GM19328 (cell line): ENCODE measurements at regions not wholly inside any gene's neighbourhood (a gene's known extent, or its start where the extent isn't known, plus 50 kb on each side); places are given as distances from the start of the nearest gene placed in this dataset.

Experiments used
- ATAC-seq: cut with Tn5 transposase; IDR thresholded peaks from one replicate; pipeline ENCODE4 v1.9.1; 2021; ENCODE audit warnings: mild to moderate bottlenecking, moderate library complexity; ENCODE audit not compliant: unreplicated experiment

DNA sequence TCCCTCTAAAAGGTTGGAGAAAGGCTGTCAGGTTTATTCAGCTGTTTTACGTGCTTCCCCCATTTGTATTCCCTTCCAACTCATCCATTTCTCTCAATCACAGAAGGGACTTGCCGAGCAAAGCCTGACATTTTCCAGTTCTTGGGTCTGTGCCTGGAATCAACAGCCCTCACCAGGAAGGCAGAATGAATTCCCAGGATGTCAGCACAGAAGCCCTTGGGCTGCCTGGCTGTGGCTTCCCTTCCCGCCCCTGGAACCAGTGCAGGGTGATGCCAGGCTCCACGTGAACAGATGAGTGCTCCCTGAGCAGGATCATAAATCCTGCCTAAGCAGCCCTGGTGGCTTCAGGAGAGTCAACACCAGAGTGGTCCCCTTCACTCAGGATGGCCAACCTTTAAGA is 86.1 kb upstream of the CD83 start:
- no peak for ATAC-seq

DNA sequence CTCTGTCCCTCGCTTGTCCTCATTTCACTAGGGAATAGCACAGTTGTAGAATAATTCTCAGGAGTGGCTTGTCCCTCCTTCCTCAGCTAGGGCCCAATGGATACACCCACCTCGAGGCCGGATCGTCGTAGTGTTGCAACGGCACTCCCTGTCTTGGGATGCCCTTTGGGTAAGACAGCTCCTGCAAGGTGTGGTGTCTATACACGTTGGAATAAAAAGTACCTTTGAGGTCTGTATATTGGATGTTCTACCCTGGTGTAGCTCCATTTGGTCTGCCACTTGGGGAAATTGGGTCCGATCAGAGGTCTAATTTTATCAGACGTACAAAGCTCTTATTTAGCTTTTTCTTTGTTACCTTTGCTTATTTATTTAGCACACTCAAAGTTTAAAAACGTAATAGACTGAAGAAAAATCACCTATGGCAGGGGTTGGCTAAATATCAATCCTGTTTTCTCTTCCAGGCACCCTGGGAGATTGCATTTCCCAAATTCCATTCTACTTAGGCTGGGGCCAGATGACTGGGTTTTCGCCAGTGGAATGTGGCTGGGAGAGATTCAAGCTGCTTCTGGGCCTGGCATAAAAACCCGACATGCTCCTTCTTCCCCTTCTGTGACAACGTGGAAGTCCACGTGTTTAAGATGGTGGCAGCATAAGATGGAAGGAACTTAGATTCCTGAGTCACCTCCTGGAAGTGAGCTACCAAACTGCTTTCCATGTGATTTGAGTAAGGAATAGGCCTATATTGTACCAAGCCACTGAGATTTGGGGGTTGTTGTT is 82.3 kb upstream of the CD83 start:
- ATAC-seq, result no peak

GRCh38 chr6:14035874-14036273 is 81.7 kb upstream of the CD83 start:
- no peak for ATAC-seq

DNA sequence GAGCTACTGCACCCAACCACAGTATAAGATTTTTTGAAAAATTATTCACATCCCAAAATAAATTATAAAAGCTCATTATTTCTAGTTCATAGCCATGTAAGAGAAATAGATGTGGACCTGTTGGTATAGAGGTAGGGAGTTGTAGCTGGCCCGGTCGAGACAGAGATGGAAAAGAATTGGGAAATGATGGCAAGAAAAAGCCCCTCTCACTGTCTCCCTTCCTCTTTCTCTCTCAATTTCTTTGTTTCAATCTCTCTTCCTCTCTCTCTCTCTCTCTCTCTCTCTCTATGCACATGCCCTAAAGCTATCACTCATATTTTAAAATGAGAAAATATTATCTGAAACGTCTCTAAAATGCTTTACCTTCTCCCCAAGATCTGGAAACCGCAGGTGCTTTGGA is 80.7 kb upstream of the CD83 start:
- no peak for ATAC-seq

- no peak for ATAC-seq
Observed at GRCh38 chr6:14037402-14038277, 79.9 kb upstream of the CD83 start.

DNA sequence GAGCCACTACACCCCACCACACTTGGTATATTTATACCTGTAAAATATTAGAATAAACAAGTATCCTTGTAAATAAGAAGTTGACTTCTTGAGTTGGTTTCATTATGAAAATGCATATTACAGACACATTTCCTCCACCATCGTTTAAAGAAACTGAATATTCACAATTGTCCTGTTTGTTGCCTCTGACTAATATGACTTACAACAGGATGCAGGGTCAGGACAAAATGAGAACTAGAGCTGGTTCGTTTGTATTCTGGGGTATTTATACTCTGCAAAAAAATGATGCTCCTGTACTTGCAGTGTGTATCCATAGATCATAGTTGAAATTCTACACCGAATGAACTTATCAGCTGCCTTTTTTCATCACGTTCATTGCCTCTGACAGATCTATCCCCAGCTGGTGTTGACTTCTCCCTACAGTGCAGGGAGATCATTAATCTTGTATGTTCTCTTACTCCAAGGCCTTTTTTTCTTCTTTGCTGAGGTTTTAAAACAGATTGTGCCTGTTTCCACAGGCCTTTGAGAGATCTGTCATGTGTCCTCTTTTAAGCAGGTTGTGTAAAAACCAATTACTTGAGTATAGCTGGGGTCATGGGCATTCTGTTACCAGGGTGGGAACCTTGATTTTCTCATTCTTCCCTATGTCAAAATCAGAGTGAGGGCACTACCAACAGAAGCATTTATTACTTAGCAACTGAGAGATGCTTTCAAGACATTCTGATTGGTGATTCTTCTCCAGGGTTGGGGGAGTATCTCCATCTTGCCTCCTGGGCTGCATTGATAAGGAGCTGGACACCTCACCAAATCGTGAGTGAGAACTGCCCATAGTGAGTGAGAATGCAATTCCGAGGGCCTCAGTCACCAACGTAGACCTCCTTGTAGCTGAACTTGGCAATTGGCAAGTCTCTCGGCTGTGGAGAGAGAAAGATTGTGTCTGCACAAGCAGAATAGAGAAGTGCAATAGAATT is 78.8 kb upstream of the CD83 start:
- ATAC-seq, result no peak

DNA sequence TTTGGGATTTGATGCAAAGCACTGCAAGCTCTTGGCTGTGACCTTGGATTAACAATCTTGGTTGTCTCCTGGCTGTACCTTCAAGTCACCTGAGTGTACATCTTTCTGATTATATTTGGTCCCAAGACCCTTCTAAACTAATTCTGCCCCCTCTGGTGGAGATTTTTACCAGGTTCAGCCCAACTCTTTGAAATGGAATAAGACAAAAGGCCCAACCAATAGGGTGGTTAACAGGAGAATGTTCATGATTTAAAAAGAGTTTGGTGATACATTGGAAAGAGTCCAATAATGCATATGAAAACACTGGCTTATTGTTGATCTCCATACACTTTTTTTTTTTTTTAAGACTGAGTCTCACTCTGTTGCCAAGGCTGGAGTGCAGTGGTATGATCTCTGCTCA is 77.5 kb upstream of the CD83 start:
- ATAC-seq, result no peak

GRCh38 chr6:14046476-14047068 is 71.0 kb upstream of the CD83 start:
- peak; percentile 73 for ATAC-seq

- ATAC-seq, result no peak
Observed at GRCh38 chr6:14047151-14047740, 70.3 kb upstream of the CD83 start.

DNA sequence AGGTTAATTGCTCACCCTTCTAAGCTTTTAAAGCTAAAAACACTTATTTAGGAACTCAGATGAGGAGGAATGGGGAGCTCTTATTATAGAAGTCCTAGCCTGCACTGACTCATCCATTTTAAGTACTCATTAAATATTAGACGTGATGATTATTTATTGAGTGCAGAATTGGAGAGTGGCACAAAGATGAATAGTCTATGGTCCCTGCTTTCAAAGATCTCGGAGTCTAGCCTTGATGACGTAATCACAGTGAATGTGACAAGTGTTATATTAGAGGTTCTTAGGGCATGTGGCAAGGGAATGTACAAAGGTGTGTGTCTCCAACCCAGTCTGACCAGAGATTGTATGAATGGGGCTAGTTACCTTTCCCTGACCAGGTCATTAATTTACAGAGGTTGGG is 68.7 kb upstream of the CD83 start:
- ATAC-seq, result no peak

- no peak for ATAC-seq
Observed at GRCh38 chr6:14051355-14051754, 66.2 kb upstream of the CD83 start.

DNA sequence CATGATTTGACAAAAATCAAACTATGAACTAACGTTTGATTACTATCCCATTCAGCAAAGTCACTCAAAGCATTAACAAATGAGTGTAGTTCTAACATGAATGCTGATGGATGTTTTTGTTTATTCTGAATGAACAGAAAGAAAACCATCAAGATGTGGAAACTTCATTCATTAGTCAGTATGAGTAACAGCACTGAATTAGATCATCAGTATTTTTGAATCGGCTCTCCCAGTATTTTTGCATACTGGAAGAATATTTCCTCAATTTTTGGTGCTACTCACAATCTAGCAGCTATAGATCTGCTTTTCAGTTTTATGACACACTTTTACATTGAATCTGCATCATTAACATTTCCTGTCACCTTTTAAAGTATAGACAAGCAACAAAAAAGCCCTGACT is 63.8 kb upstream of the CD83 start:
- no peak for ATAC-seq

- ATAC-seq, result no peak
Observed at GRCh38 chr6:14055541-14055940, 62.0 kb upstream of the CD83 start.

GRCh38 chr6:14058029-14058695 is 59.4 kb upstream of the CD83 start:
- ATAC-seq, result no peak

GRCh38 chr6:14058735-14059134 is 58.8 kb upstream of the CD83 start:
- no peak for ATAC-seq

- ATAC-seq, result no peak
Observed at GRCh38 chr6:14059791-14060436, 57.7 kb upstream of the CD83 start.

DNA sequence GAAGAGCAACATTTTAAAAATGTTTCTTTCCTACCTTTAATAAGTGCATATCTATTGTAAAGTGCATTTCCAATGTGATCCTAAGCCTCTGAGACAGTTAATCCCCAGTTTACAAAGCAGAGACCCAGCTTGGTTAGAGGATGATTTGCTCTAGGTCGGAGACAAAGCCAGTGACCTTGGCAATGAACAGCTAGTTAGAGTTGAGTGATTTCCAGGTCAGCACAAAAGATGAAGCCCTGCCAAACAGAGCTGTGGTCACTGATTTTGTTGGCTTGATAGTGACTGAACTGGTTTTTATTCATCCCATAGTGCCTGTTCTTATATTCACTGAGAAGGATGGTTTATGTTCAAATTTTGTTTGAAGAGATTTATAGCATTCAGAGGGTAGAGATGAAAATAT is 56.6 kb upstream of the CD83 start:
- ATAC-seq, result no peak

- no peak for ATAC-seq
Observed at GRCh38 chr6:14061643-14062042, 55.9 kb upstream of the CD83 start.

GRCh38 chr6:14062345-14063029 is 55.1 kb upstream of the CD83 start:
- ATAC-seq, result no peak
